CD4-positive, CD25-positive, alpha-beta regulatory T cell (primary cell): ENCODE measurements at regions not wholly inside any gene's neighbourhood (a gene's known extent, or its start where the extent isn't known, plus 50 kb on each side); places are given as distances from the start of the nearest gene placed in this dataset.

Experiments
- ATAC-seq, 2 donors: fragments of 150-1000 bp; cut with Tn5 transposase; one replicate each; pipeline ENCODE4 v1.10.0; 2021; ENCODE audit warnings: low read depth in 2 of 2, moderate number of reproducible peaks in 2 of 2, moderate library complexity in 1 of 2
- DNase-seq, 3 donors: peaks; one replicate each; pipeline versions ENCODE4 v3.0.0 to v3.0.0-alpha.2; 2012 to 2022; ENCODE audit warnings: mixed read lengths in 1 of 3
- H3K27ac ChIP-seq: one replicate; pipeline ENCODE4 v1.7.0; 2013; ENCODE audit warnings: mild to moderate bottlenecking, low read length; ENCODE audit not compliant: insufficient read depth, poor library complexity, severe bottlenecking
- H3K27me3 ChIP-seq: one replicate; pipeline ENCODE4 v1.7.0; 2013; ENCODE audit warnings: low read length; ENCODE audit not compliant: control insufficient read depth, insufficient read depth
- H3K36me3 ChIP-seq: one replicate; pipeline ENCODE4 v1.7.0; 2013; ENCODE audit warnings: mild to moderate bottlenecking, low read length, moderate library complexity; ENCODE audit not compliant: control insufficient read depth, insufficient read depth
- H3K4me1 ChIP-seq: 2 replicates; pipeline ENCODE4 v1.7.0; 2013; ENCODE audit warnings: mild to moderate bottlenecking, low read length; ENCODE audit not compliant: insufficient read depth, control insufficient read depth, poor library complexity, severe bottlenecking
- H3K4me3 ChIP-seq: one replicate; pipeline ENCODE4 v1.7.0; 2013; ENCODE audit warnings: low read depth, mild to moderate bottlenecking, low read length, moderate library complexity
- H3K9me3 ChIP-seq, 2 experiments: 1 replicate in 1 of 2; 2 replicates in 1 of 2; pipeline ENCODE4 v1.7.0; 2013; ENCODE audit warnings: low read length in 2 of 2, mild to moderate bottlenecking in 1 of 2, moderate library complexity in 1 of 2; ENCODE audit not compliant: control insufficient read depth in 2 of 2
- H3K27ac Mint-ChIP-seq, 3 donors: one replicate each; pipeline ENCODE4 v1.8.0; 2020 to 2022; ENCODE audit warnings: mild to moderate bottlenecking in 3 of 3, mixed read lengths in 3 of 3, moderate library complexity in 2 of 3
- H3K27me3 Mint-ChIP-seq: one replicate; pipeline ENCODE4 v1.8.0; 2022; ENCODE audit warnings: mild to moderate bottlenecking, mixed read lengths
- H3K36me3 Mint-ChIP-seq: one replicate; pipeline ENCODE4 v1.8.0; 2020; ENCODE audit warnings: mixed read lengths
- H3K4me1 Mint-ChIP-seq, 4 donors: one replicate each; pipeline ENCODE4 v1.8.0; 2020 to 2022; ENCODE audit warnings: mixed read lengths in 4 of 4, mild to moderate bottlenecking in 1 of 4
- H3K4me3 Mint-ChIP-seq, 4 donors: one replicate each; pipeline ENCODE4 v1.8.0; 2020 to 2022; ENCODE audit warnings: mild to moderate bottlenecking in 4 of 4, mixed read lengths in 4 of 4, moderate library complexity in 3 of 4
- H3K9me3 Mint-ChIP-seq, 7 donors: one replicate each; pipeline ENCODE4 v1.8.0; 2020 to 2022; ENCODE audit warnings: mixed read lengths in 7 of 7, mild to moderate bottlenecking in 3 of 7, moderate library complexity in 2 of 7

DNA sequence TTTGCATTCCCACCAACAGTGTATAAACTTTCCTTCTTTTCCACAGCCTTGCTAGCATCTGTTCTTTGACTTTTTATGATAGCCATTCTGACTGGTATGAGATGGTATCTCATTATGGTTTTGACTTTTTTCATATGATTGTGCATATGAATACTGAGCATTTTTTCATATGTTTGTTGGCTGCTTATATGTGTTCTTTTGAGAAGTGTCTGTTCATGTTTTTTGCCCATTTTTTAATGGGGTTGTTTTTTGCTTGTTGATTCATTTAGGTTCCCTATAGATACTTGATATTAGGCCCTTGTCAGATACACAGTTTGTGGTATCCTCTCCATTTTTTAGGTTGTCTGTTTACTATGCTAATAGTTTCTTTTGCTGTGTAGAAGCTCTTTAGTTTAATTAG, 185.8 kb upstream of the SPAG17 start:
- H3K36me3 Mint-ChIP-seq = no peaks in the 10 kb centered on the region
- no peak overlapping the region for H3K27ac Mint-ChIP-seq
- H3K27me3 Mint-ChIP-seq = no peaks in the 10 kb centered on the region
- H3K4me1 Mint-ChIP-seq = no peaks in the 10 kb centered on the region
- H3K9me3 Mint-ChIP-seq = peaks cover 4 to 43% (median 12%) of the 10 kb centered on the region in 7 donors
- no peak overlapping the region for H3K27ac ChIP-seq
- no peaks in the 10 kb centered on the region for H3K36me3 ChIP-seq
- ATAC-seq = no peak
- no peak for DNase-seq
- H3K27me3 ChIP-seq = no peaks in the 10 kb centered on the region
- no peak overlapping the region for H3K4me3 Mint-ChIP-seq
- peaks cover 0 to 2% of the 10 kb centered on the region in 2 experiments for H3K9me3 ChIP-seq
- H3K4me3 ChIP-seq = no peak overlapping the region
- no peaks in the 10 kb centered on the region for H3K4me1 ChIP-seq

DNA sequence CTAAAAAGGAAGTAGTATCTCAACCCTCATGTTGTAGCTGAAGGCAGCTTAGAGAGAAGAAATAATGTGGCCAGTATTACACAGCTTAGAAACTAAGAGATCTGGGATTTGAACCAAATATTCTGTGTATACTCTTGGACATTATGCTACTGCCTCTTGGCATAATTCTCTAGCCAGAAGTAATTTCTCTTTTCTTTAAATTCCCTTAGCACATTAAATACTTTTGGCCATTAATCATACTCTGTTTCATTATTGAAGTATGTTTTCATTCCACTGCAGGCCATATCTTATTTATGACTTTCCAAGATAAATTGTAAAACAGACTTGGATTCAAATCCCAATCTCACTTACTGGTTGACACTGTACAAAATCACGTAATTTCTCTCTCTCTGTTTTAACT, 181.3 kb upstream of the SPAG17 start:
- DNase-seq (no peak), ATAC-seq (no peak)
- no peaks in the 10 kb centered on the region for H3K4me1 ChIP-seq
- no peaks in the 10 kb centered on the region for H3K4me1 Mint-ChIP-seq
- H3K27me3 Mint-ChIP-seq = no peaks in the 10 kb centered on the region
- no peaks in the 10 kb centered on the region for H3K36me3 ChIP-seq
- peaks cover 3 to 37% (median 16%) of the 10 kb centered on the region in 7 donors for H3K9me3 Mint-ChIP-seq
- no peak overlapping the region for H3K4me3 Mint-ChIP-seq
- no peak overlapping the region for H3K27ac Mint-ChIP-seq
- peaks cover 11 to 19% of the 10 kb centered on the region in 2 experiments for H3K9me3 ChIP-seq
- no peaks in the 10 kb centered on the region for H3K36me3 Mint-ChIP-seq
- H3K27me3 ChIP-seq = no peaks in the 10 kb centered on the region
- H3K4me3 ChIP-seq = no peak overlapping the region
- H3K27ac ChIP-seq = no peak overlapping the region

DNA sequence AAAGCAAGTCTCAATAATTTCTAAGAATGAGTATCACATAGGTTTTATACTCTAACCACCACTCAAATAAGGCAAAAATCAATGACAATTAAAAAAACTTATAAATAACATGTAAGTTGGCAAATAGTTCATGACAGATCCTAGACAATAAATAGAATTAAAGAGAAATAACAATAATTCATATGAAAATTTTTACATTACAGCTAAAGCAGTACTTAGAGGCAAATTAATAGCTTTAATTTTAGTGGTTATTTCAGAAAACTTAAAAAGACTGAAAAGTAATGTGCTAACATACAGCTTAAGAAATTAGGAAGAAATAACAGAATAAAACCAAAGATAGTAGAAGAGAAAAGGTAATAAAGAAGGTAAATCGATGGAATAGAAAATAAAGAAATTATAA, 179.9 kb upstream of the SPAG17 start:
- H3K4me1 ChIP-seq = no peaks in the 10 kb centered on the region
- Mint-ChIP-seq H3K9me3 (peaks cover 3 to 28% (median 15%) of the 10 kb centered on the region in 7 donors), H3K27me3 (no peaks in the 10 kb centered on the region), H3K4me1 (no peaks in the 10 kb centered on the region), H3K4me3 (no peak overlapping the region), H3K36me3 (no peaks in the 10 kb centered on the region), H3K27ac (no peak overlapping the region)
- ATAC-seq (no peak), DNase-seq (no peak)
- no peak overlapping the region for H3K27ac ChIP-seq
- no peak overlapping the region for H3K4me3 ChIP-seq
- H3K36me3 ChIP-seq = no peaks in the 10 kb centered on the region
- H3K27me3 ChIP-seq = no peaks in the 10 kb centered on the region
- H3K9me3 ChIP-seq = peaks cover 11 to 19% of the 10 kb centered on the region in 2 experiments

DNA sequence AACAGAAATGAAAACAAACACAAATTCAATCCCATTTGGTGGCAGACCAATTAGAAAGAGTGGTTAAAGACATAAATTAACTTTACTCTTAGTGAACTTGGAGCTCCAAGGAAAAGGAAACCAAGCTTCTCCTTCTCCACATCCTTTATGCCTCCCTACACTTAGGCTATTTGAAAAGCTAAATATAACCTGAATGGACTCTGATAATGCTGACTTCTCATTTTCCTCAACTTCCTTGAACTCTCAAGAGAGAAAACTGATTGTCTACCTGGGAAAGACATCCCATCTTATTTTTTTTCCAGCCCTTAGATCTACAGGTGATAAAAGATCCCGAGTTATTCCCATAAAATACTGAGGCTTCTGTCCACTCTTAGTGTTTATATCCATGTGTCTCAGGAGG, 178.4 kb upstream of the SPAG17 start:
- Mint-ChIP-seq H3K27me3 (no peaks in the 10 kb centered on the region), H3K27ac (no peak overlapping the region), H3K9me3 (peaks cover 6 to 27% (median 12%) of the 10 kb centered on the region in 7 donors), H3K36me3 (no peaks in the 10 kb centered on the region), H3K4me3 (no peak overlapping the region), H3K4me1 (no peaks in the 10 kb centered on the region)
- no peak overlapping the region for H3K27ac ChIP-seq
- H3K9me3 ChIP-seq = peaks cover 11 to 19% of the 10 kb centered on the region in 2 experiments
- DNase-seq (no peak), ATAC-seq (no peak)
- no peak overlapping the region for H3K4me3 ChIP-seq
- H3K27me3 ChIP-seq = no peaks in the 10 kb centered on the region
- no peaks in the 10 kb centered on the region for H3K36me3 ChIP-seq
- no peaks in the 10 kb centered on the region for H3K4me1 ChIP-seq

DNA sequence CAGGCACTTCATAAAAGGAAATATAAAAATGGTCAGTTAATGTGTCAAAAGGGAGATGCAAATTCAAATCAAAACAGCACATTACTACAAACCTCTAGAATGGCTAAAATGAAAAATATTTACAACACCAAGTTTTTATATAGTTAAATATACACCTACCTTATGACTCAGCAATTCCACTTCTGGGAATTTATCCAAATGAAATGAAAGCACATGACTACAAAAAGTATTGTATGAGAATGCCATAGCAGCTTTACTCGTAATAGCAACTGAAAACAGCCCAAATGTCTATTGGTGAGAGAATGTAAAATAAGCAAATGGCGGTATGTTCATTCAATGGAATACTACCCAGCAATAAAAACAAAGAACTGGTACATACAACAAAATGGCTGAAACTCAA, 175.8 kb upstream of the SPAG17 start:
- Histone ChIP-seq H3K4me1 (no peaks in the 10 kb centered on the region), H3K27me3 (no peaks in the 10 kb centered on the region), H3K27ac (no peak overlapping the region), H3K36me3 (no peaks in the 10 kb centered on the region), H3K4me3 (no peak overlapping the region), H3K9me3 (peaks cover 11 to 17% of the 10 kb centered on the region in 2 experiments)
- Mint-ChIP-seq H3K27ac (no peak overlapping the region), H3K27me3 (no peaks in the 10 kb centered on the region), H3K36me3 (no peaks in the 10 kb centered on the region), H3K9me3 (peaks cover 6 to 23% (median 8%) of the 10 kb centered on the region in 7 donors), H3K4me3 (no peak overlapping the region), H3K4me1 (no peaks in the 10 kb centered on the region)
- DNase-seq = no peak
- ATAC-seq = no peak

DNA sequence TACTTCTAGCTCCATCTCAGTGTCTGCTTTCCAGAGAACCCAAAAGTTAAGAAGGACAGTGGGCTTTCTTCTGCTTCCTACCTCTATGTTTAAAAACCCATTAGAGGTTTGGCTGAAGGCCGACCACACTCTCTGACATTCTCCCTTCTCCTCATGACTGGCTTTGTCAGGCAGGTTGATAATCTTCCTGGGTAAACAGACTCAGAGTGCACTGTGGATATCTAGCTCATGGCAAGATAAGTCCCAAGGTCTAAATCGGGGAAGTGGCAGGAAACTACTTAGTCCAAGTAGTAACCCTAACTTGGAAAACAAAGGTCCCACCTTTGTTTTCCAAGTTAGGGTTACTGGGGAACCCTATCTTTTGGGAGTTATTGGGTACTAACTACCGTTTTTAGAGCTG, 161.9 kb upstream of the SPAG17 start:
- Mint-ChIP-seq H3K9me3 (peaks cover 0 to 19% (median 5%) of the 10 kb centered on the region in 7 donors), H3K27ac (no peak overlapping the region), H3K4me3 (no peak overlapping the region), H3K27me3 (no peaks in the 10 kb centered on the region), H3K36me3 (no peaks in the 10 kb centered on the region), H3K4me1 (no peaks in the 10 kb centered on the region)
- no peak for ATAC-seq
- Histone ChIP-seq H3K27me3 (no peaks in the 10 kb centered on the region), H3K36me3 (no peaks in the 10 kb centered on the region), H3K4me3 (no peak overlapping the region), H3K27ac (no peak overlapping the region), H3K4me1 (no peaks in the 10 kb centered on the region), H3K9me3 (no peaks in the 10 kb centered on the region)
- DNase-seq = no peak

DNA sequence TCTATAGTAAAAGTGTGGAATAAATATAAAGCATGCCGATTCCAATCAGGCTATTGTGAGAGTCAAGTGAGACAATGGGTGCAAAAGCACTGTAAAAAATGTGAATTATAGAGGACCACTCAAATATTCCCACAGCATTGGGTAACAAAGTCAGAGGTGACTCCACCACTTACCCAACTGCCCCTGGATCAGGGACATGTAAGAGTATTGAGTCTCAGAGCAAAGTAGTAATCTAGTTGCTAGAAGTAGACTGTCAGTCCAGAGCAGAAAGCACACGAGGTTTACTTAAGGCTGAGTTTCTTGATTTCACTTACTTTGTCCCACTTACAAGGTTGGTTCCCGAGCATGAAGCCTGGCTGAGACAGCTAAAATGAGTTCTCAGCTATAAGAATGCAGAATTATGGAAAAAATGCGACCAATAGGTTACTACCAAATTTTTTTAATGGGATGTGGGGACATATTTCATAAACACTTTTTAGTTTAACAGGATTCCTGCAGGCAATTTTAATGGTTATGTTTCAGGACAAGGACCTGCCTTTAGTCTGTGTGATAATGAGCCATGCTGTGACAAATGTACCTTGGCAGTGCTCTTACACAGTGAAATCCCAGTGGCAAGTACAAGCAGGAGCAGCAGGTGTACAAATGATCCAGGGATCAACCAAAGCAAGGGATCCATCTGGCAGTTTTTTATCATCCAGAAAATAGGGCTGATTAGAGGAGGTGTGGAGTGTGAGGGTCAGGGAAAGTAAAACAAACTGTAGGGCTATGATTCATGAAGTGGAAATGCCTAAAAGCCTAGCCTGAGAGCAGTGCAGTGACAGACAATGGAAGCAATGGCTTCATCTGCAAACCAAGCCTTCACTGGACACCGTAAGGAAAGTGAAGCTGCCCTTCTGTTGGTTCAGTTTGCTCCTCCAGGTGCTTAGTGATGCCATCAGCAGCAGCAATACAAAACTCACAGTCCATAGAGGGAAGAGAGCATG, 156.2 kb upstream of the SPAG17 start:
- Histone ChIP-seq H3K4me1 (no peaks in the 10 kb centered on the region), H3K27ac (no peak overlapping the region), H3K4me3 (no peak overlapping the region), H3K27me3 (no peaks in the 10 kb centered on the region), H3K9me3 (no peaks in the 10 kb centered on the region), H3K36me3 (no peaks in the 10 kb centered on the region)
- no peak overlapping the region for H3K4me3 Mint-ChIP-seq
- no peak for ATAC-seq
- no peak overlapping the region for H3K27ac Mint-ChIP-seq
- H3K9me3 Mint-ChIP-seq = peaks cover 0 to 8% (median 2%) of the 10 kb centered on the region in 7 donors
- H3K4me1 Mint-ChIP-seq = no peaks in the 10 kb centered on the region
- H3K27me3 Mint-ChIP-seq = no peaks in the 10 kb centered on the region
- H3K36me3 Mint-ChIP-seq = no peaks in the 10 kb centered on the region
- no peak for DNase-seq
